OCI-LY7 (cell line): ENCODE measurements at regions not wholly inside any gene's neighbourhood (a gene's known extent, or its start where the extent isn't known, plus 50 kb on each side); places are given as distances from the start of the nearest gene placed in this dataset.

Source experiments
- EZH2phosphoT487 ChIP-seq: fragments of 200-600 bp; sonication (generic); IDR thresholded peaks from 2 replicates; pipeline ENCODE4 v1.6.1; 2018; ENCODE audit warnings: low read depth, borderline replicate concordance, mild to moderate bottlenecking, mixed run types, antibody characterized with exemption, low read length, moderate library complexity, mixed read lengths
- TF ChIP-seq, protein P1 (sequence below): fragments of 200-600 bp; sonication (generic); conservative IDR thresholded peaks from 2 replicates; pipeline ENCODE4 v1.5.1; 2014; ENCODE audit warnings: mild to moderate bottlenecking, antibody characterized with exemption, low read length, moderate library complexity, mixed read lengths

DNA sequence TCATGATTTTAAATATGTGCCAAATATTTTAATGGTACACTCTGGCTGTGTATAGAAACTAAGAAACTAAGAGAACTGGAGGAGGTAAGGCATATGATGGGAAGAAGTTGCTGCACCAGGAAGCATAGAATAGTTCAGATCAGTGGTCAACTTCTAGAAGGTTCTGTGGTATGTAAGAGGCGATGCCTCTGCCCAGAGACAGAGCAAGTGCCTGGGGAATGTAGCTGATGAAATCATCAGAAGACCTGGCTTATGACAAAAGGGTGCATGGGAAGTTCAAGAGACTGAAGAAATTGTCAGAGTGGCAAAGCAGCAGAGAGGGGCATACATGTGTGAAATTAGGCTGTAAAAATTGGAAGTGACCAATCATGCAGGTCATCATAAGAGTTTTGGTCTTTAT, 580.8 kb downstream of the BMP2 start:
- TF ChIP-seq, protein P1, sequence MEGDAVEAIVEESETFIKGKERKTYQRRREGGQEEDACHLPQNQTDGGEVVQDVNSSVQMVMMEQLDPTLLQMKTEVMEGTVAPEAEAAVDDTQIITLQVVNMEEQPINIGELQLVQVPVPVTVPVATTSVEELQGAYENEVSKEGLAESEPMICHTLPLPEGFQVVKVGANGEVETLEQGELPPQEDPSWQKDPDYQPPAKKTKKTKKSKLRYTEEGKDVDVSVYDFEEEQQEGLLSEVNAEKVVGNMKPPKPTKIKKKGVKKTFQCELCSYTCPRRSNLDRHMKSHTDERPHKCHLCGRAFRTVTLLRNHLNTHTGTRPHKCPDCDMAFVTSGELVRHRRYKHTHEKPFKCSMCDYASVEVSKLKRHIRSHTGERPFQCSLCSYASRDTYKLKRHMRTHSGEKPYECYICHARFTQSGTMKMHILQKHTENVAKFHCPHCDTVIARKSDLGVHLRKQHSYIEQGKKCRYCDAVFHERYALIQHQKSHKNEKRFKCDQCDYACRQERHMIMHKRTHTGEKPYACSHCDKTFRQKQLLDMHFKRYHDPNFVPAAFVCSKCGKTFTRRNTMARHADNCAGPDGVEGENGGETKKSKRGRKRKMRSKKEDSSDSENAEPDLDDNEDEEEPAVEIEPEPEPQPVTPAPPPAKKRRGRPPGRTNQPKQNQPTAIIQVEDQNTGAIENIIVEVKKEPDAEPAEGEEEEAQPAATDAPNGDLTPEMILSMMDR, result no peak
- TF ChIP-seq EZH2phosphoT487, result no peak
